ENCODE measurements at regions not wholly inside any gene's neighbourhood (a gene's known extent, or its start where the extent isn't known, plus 50 kb on each side); places are given as distances from the start of the nearest gene placed in this dataset.

DNA sequence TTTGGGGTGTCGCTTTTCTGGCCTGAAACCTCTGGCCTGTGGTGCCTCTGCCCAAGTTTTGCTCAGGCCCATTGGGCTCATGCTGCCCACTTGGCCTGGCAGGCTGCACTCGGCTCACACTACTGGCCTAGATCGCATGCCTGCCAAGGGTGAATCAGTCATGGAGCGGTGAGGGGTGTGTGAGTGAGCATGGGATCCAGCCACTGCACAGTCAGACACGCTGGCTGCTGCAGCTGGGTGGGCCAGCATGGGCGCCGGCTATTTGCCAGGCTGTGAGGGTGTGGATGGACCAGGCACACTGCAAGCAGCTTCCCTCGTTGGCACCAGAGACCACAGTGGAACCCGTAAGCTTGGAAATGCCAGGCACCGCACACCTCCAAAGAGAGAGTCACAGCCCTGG, 145.4 kb upstream of the CNR1 start:
- no peaks in the 10 kb centered on the region for H4K20me1 ChIP-seq (ENCODE audit: insufficient read depth, low read length)
- H3K36me3 ChIP-seq (replicated peaks; ENCODE audit: insufficient read depth, low read length), result no peaks in the 10 kb centered on the region
- no peaks in the 10 kb centered on the region for H3F3A ChIP-seq (ENCODE audit: insufficient read depth, low read length)
- H3K4me3 ChIP-seq (ENCODE audit: low read length), result no peak overlapping the region
- no peaks in the 10 kb centered on the region for H3K79me2 ChIP-seq (ENCODE audit: low read length)
- H3K27me3 ChIP-seq (replicated peaks; ENCODE audit: insufficient read depth, low read length), result no peaks in the 10 kb centered on the region
- no peaks in the 10 kb centered on the region for H3K4me1 ChIP-seq (ENCODE audit: low read length)
- no peaks in the 10 kb centered on the region for H3K9me3 ChIP-seq (replicated peaks; ENCODE audit: insufficient read depth, low read length)
- no peak for TF ChIP-seq EZH2 (optimal IDR thresholded peaks at IDR 0.05; ENCODE audit: low read depth, low read length)
- no peak for TF ChIP-seq EZH2phosphoT487 (IDR thresholded peaks at IDR 0.05; ENCODE audit: low read length)
- TF ChIP-seq, protein P1, sequence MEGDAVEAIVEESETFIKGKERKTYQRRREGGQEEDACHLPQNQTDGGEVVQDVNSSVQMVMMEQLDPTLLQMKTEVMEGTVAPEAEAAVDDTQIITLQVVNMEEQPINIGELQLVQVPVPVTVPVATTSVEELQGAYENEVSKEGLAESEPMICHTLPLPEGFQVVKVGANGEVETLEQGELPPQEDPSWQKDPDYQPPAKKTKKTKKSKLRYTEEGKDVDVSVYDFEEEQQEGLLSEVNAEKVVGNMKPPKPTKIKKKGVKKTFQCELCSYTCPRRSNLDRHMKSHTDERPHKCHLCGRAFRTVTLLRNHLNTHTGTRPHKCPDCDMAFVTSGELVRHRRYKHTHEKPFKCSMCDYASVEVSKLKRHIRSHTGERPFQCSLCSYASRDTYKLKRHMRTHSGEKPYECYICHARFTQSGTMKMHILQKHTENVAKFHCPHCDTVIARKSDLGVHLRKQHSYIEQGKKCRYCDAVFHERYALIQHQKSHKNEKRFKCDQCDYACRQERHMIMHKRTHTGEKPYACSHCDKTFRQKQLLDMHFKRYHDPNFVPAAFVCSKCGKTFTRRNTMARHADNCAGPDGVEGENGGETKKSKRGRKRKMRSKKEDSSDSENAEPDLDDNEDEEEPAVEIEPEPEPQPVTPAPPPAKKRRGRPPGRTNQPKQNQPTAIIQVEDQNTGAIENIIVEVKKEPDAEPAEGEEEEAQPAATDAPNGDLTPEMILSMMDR (IDR thresholded peaks at IDR 0.05; ENCODE audit: low read length), result no peak
- no peak overlapping the region for H3K9ac ChIP-seq (ENCODE audit: low read length)
- H3K4me2 ChIP-seq (ENCODE audit: low read depth, low read length), result no peak overlapping the region
- H3K9me2 ChIP-seq (replicated peaks; ENCODE audit: insufficient read depth, low read length), result no peaks in the 10 kb centered on the region
- DNase-seq, result no peak
- no peak overlapping the region for H2AFZ ChIP-seq (ENCODE audit: low read length)
- H3K27ac ChIP-seq (ENCODE audit: low read length), result no peak overlapping the region

GRCh38 chr6:88304520-88304919, 138.4 kb upstream of the CNR1 start:
- Histone ChIP-seq H2AFZ (ENCODE audit: low read length) (no peak overlapping the region), H4K20me1 (ENCODE audit: insufficient read depth, low read length) (no peaks in the 10 kb centered on the region), H3F3A (ENCODE audit: insufficient read depth, low read length) (no peaks in the 10 kb centered on the region), H3K4me1 (ENCODE audit: low read length) (no peaks in the 10 kb centered on the region), H3K4me3 (ENCODE audit: low read length) (no peak overlapping the region), H3K27me3 (replicated peaks; ENCODE audit: insufficient read depth, low read length) (no peaks in the 10 kb centered on the region), H3K79me2 (ENCODE audit: low read length) (no peaks in the 10 kb centered on the region), H3K9me2 (replicated peaks; ENCODE audit: insufficient read depth, low read length) (no peaks in the 10 kb centered on the region), H3K9ac (ENCODE audit: low read length) (no peak overlapping the region), H3K27ac (ENCODE audit: low read length) (no peak overlapping the region), H3K9me3 (replicated peaks; ENCODE audit: insufficient read depth, low read length) (no peaks in the 10 kb centered on the region), H3K4me2 (ENCODE audit: low read depth, low read length) (no peak overlapping the region), H3K36me3 (replicated peaks; ENCODE audit: insufficient read depth, low read length) (no peaks in the 10 kb centered on the region)
- no peak for TF ChIP-seq EZH2 (optimal IDR thresholded peaks at IDR 0.05; ENCODE audit: low read depth, low read length)
- no peak for TF ChIP-seq EZH2phosphoT487 (IDR thresholded peaks at IDR 0.05; ENCODE audit: low read length)
- TF ChIP-seq, protein P1 (IDR thresholded peaks at IDR 0.05; ENCODE audit: low read length), result no peak
- no peak for DNase-seq

DNA sequence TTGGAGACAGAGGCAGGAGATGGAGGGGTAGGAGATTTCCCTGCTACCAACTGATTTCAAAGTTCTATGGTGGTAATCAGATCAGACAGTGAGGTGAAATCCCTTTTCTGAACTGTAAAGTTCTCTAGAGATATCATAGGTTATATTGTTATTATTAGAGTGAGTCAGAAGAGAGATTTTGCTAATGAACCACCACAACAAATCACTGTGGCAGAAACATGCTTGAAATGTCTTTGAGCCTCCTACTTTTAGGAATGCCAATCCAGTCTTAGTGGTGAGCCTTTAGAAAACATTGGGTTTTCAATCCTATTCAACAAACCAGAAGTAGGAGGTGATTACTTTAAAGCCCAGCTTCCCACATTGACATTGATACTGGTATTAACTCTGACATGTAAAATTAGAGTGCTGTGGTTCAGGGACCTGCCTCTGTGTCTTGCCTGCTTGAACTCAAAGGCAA, 136.7 kb upstream of the CNR1 start:
- DNase-seq, result no peak
- Histone ChIP-seq H3K9me2 (replicated peaks; ENCODE audit: insufficient read depth, low read length) (no peaks in the 10 kb centered on the region), H3K79me2 (ENCODE audit: low read length) (no peaks in the 10 kb centered on the region), H3K9ac (ENCODE audit: low read length) (no peak overlapping the region), H3F3A (ENCODE audit: insufficient read depth, low read length) (no peaks in the 10 kb centered on the region), H3K27ac (ENCODE audit: low read length) (no peak overlapping the region), H2AFZ (ENCODE audit: low read length) (no peak overlapping the region), H3K4me3 (ENCODE audit: low read length) (no peak overlapping the region), H3K9me3 (replicated peaks; ENCODE audit: insufficient read depth, low read length) (no peaks in the 10 kb centered on the region), H3K36me3 (replicated peaks; ENCODE audit: insufficient read depth, low read length) (no peaks in the 10 kb centered on the region), H4K20me1 (ENCODE audit: insufficient read depth, low read length) (no peaks in the 10 kb centered on the region), H3K4me2 (ENCODE audit: low read depth, low read length) (no peak overlapping the region), H3K4me1 (ENCODE audit: low read length) (no peaks in the 10 kb centered on the region), H3K27me3 (replicated peaks; ENCODE audit: insufficient read depth, low read length) (no peaks in the 10 kb centered on the region)
- TF ChIP-seq EZH2phosphoT487 (IDR thresholded peaks at IDR 0.05; ENCODE audit: low read length) (no peak), EZH2 (optimal IDR thresholded peaks at IDR 0.05; ENCODE audit: low read depth, low read length) (no peak)
- TF ChIP-seq, protein P1 (IDR thresholded peaks at IDR 0.05; ENCODE audit: low read length), result no peak

Data from MM.1S (cell line).